GM23248 (cell line): ENCODE measurements at regions not wholly inside any gene's neighbourhood (a gene's known extent, or its start where the extent isn't known, plus 50 kb on each side); places are given as distances from the start of the nearest gene placed in this dataset.

Experiments used
- EZH2 ChIP-seq: fragments of 200-600 bp; sonication (generic); IDR thresholded peaks from 2 replicates; pipeline ENCODE4 v1.6.1; 2018; ENCODE audit warnings: antibody characterized with exemption, mild to moderate bottlenecking; ENCODE audit not compliant: insufficient read depth, poor library complexity, severe bottlenecking
- EZH2phosphoT487 ChIP-seq: fragments of 200-600 bp; sonication (generic); IDR thresholded peaks from 2 replicates; pipeline ENCODE4 v1.6.1; 2018; ENCODE audit warnings: antibody characterized with exemption, moderate library complexity, mild to moderate bottlenecking, low read depth; ENCODE audit not compliant: insufficient read depth

DNA sequence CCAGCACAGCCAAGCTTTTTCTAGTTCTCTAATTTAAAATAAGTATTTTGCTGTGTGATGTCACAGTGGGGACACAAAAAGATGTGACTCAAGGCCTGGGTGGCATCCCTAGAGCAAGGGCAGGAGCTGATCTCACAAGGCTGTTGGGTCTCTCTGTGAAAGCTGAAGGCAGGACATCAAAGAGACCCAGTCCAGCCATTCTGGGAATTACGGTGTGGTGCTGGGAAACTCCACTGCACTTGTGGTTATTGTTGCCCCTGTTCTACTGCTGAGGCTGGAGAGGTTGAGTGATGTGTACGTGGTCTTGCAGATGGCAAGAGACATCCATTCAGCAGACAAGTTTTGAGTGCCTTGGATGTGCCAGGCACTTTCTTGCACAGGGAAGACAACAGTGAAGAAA lies 352.9 kb downstream of the CYRIA start:
- no peak for TF ChIP-seq EZH2
- TF ChIP-seq EZH2phosphoT487 = no peak
